GM19463 (cell line): ENCODE measurements at regions not wholly inside any gene's neighbourhood (a gene's known extent, or its start where the extent isn't known, plus 50 kb on each side); places are given as distances from the start of the nearest gene placed in this dataset.

ENCODE experiments used
- ATAC-seq: cut with Tn5 transposase; IDR thresholded peaks from one replicate; pipeline ENCODE4 v1.9.1; 2021; ENCODE audit warnings: mild to moderate bottlenecking, moderate library complexity; ENCODE audit not compliant: unreplicated experiment

- ATAC-seq, result no peak
Observed at GRCh38 chr18:78566065-78566464, 413.6 kb upstream of the SALL3 start.

GRCh38 chr18:78566720-78567119 is 412.9 kb upstream of the SALL3 start:
- ATAC-seq, result no peak

- no peak for ATAC-seq
Observed at GRCh38 chr18:78571063-78571785, 408.4 kb upstream of the SALL3 start.

- ATAC-seq, result no peak
Observed at GRCh38 chr18:78571831-78572347, 407.7 kb upstream of the SALL3 start.

GRCh38 chr18:78573773-78574172 is 405.8 kb upstream of the SALL3 start:
- no peak for ATAC-seq

- ATAC-seq, result no peak
Observed at GRCh38 chr18:78576967-78577366, 402.7 kb upstream of the SALL3 start.

- no peak for ATAC-seq
Observed at GRCh38 chr18:78579449-78579848, 400.2 kb upstream of the SALL3 start.

- no peak for ATAC-seq
Observed at GRCh38 chr18:78579854-78580577, 399.6 kb upstream of the SALL3 start.

- ATAC-seq, result no peak
Observed at GRCh38 chr18:78580835-78581339, 398.7 kb upstream of the SALL3 start.

- ATAC-seq, result no peak
Observed at GRCh38 chr18:78582181-78582709, 397.4 kb upstream of the SALL3 start.

GRCh38 chr18:78582898-78583738 is 396.5 kb upstream of the SALL3 start:
- no peak for ATAC-seq

GRCh38 chr18:78583739-78584458 is 395.7 kb upstream of the SALL3 start:
- ATAC-seq, result no peak

- no peak for ATAC-seq
Observed at GRCh38 chr18:78584459-78585022, 395.1 kb upstream of the SALL3 start.

GRCh38 chr18:78586586-78586985 is 393.0 kb upstream of the SALL3 start:
- no peak for ATAC-seq

GRCh38 chr18:78587096-78587495 is 392.5 kb upstream of the SALL3 start:
- ATAC-seq, result no peak

GRCh38 chr18:78587626-78588600 is 391.7 kb upstream of the SALL3 start:
- no peak for ATAC-seq

GRCh38 chr18:78589916-78590437 is 389.6 kb upstream of the SALL3 start:
- ATAC-seq, result no peak

- ATAC-seq, result no peak
Observed at GRCh38 chr18:78595453-78595852, 384.2 kb upstream of the SALL3 start.
